ENCODE measurements at regions not wholly inside any gene's neighbourhood (a gene's known extent, or its start where the extent isn't known, plus 50 kb on each side); places are given as distances from the start of the nearest gene placed in this dataset.

GRCh38 chr21:25496825-25497482 is 110.3 kb downstream of the MRPL39 start:
- H3K27ac ChIP-seq (ENCODE audit: control insufficient read depth, insufficient read depth, low read length) = no peak overlapping the region
- H3K4me3 ChIP-seq (ENCODE audit: control insufficient read depth in 2 of 3, extremely low read depth in 1 of 3, insufficient read depth in 2 of 3, low read depth in 1 of 3, low read length in 3 of 3) = no peak overlapping the region
- H3K4me2 ChIP-seq (ENCODE audit: control insufficient read depth, extremely low read depth, insufficient read depth, low read depth, low read length) = no peak overlapping the region
- H3K9me1 ChIP-seq (ENCODE audit: control insufficient read depth, extremely low read depth, insufficient read depth, low read length) = no peaks in the 10 kb centered on the region
- no peak overlapping the region for H2AFZ ChIP-seq (ENCODE audit: control insufficient read depth, low read length)
- no peaks in the 10 kb centered on the region for H3K27me3 ChIP-seq (ENCODE audit: control insufficient read depth, extremely low read depth, insufficient read depth, low read length)
- FAIRE-seq (no peak), DNase-seq (ENCODE audit: low read depth, low spot score) (no peak)
- no peaks in the 10 kb centered on the region for H4K20me1 ChIP-seq (ENCODE audit: control insufficient read depth, extremely low read depth, insufficient read depth, low read length)
- dilution Hi-C loops (cut with MboI; ENCODE audit: extremely low pct_ligation_motif_present, low sequenced_read_pairs) = no loop called here
- TF ChIP-seq EZH2 (IDR thresholded peaks at IDR 0.05; ENCODE audit: low read length) (no peak), CTCF (optimal IDR thresholded peaks at IDR 0.05 in 1 of 3, IDR thresholded peaks at IDR 0.05 in 1 of 3, conservative IDR thresholded peaks at IDR 0.05 in 1 of 3; ENCODE audit: extremely low read depth in 1 of 3, insufficient read depth in 2 of 3, low read length in 3 of 3) (no peak)
- no peak overlapping the region for H3K9ac ChIP-seq (ENCODE audit: control insufficient read depth, extremely low read depth, insufficient read depth, low read length)
- H3K36me3 ChIP-seq (ENCODE audit: control insufficient read depth in 2 of 2, extremely low read depth in 1 of 2, insufficient read depth in 2 of 2, low read length in 2 of 2) = no peaks in the 10 kb centered on the region
- no peaks in the 10 kb centered on the region for H3K9me3 ChIP-seq (ENCODE audit: control insufficient read depth, low read depth, low read length)
- H3K79me2 ChIP-seq (ENCODE audit: control insufficient read depth, insufficient read depth, low read length) = no peaks in the 10 kb centered on the region
- H3K4me1 ChIP-seq (ENCODE audit: control insufficient read depth, extremely low read depth, insufficient read depth, low read length) = no peaks in the 10 kb centered on the region

- no peaks in the 10 kb centered on the region for H3K9me3 ChIP-seq (ENCODE audit: control insufficient read depth, low read depth, low read length)
- no peaks in the 10 kb centered on the region for H3K4me1 ChIP-seq (ENCODE audit: control insufficient read depth, extremely low read depth, insufficient read depth, low read length)
- TF ChIP-seq EZH2 (IDR thresholded peaks at IDR 0.05; ENCODE audit: low read length) = no peak
- no peaks in the 10 kb centered on the region for H3K9me1 ChIP-seq (ENCODE audit: control insufficient read depth, extremely low read depth, insufficient read depth, low read length)
- no peak overlapping the region for H3K4me2 ChIP-seq (ENCODE audit: control insufficient read depth, extremely low read depth, insufficient read depth, low read depth, low read length)
- H3K79me2 ChIP-seq (ENCODE audit: control insufficient read depth, insufficient read depth, low read length) = no peaks in the 10 kb centered on the region
- no peak overlapping the region for H3K27ac ChIP-seq (ENCODE audit: control insufficient read depth, insufficient read depth, low read length)
- no peak overlapping the region for H3K9ac ChIP-seq (ENCODE audit: control insufficient read depth, extremely low read depth, insufficient read depth, low read length)
- DNase-seq (ENCODE audit: low read depth, low spot score) = no peak
- H3K27me3 ChIP-seq (ENCODE audit: control insufficient read depth, extremely low read depth, insufficient read depth, low read length) = no peaks in the 10 kb centered on the region
- no peaks in the 10 kb centered on the region for H4K20me1 ChIP-seq (ENCODE audit: control insufficient read depth, extremely low read depth, insufficient read depth, low read length)
- no peaks in the 10 kb centered on the region for H3K36me3 ChIP-seq (ENCODE audit: control insufficient read depth in 2 of 2, extremely low read depth in 1 of 2, insufficient read depth in 2 of 2, low read length in 2 of 2)
- no peak overlapping the region for H2AFZ ChIP-seq (ENCODE audit: control insufficient read depth, low read length)
- no peak overlapping the region for H3K4me3 ChIP-seq (ENCODE audit: control insufficient read depth in 2 of 3, extremely low read depth in 1 of 3, insufficient read depth in 2 of 3, low read depth in 1 of 3, low read length in 3 of 3)
- FAIRE-seq = no peak
- dilution Hi-C loops (cut with MboI; ENCODE audit: extremely low pct_ligation_motif_present, low sequenced_read_pairs) = no loop called here
Measured at GRCh38 chr21:25494804-25495203, 112.5 kb downstream of the MRPL39 start.

DNA sequence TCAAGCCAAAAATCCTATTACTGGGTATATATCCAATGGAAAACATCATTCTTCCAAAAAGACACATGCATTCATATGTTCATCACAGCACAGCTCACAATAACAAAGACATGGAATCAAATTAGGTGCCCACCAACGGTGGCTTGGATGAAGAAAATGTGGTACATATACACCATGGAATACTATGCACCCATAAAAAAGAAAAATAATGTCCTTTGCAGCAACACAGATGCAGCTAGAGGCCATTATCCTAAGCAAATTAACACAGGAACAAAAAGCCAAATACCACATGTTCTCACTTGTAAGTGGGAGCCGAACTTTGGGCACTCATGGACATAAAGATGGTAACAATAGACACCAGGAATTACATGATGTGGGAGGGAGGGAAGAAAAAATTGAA is 113.6 kb downstream of the MRPL39 start:
- Histone ChIP-seq H3K27me3 (ENCODE audit: control insufficient read depth, extremely low read depth, insufficient read depth, low read length) (no peaks in the 10 kb centered on the region), H2AFZ (ENCODE audit: control insufficient read depth, low read length) (no peak overlapping the region), H3K79me2 (ENCODE audit: control insufficient read depth, insufficient read depth, low read length) (no peaks in the 10 kb centered on the region), H3K27ac (ENCODE audit: control insufficient read depth, insufficient read depth, low read length) (no peak overlapping the region), H3K9me1 (ENCODE audit: control insufficient read depth, extremely low read depth, insufficient read depth, low read length) (no peaks in the 10 kb centered on the region), H4K20me1 (ENCODE audit: control insufficient read depth, extremely low read depth, insufficient read depth, low read length) (no peaks in the 10 kb centered on the region), H3K9ac (ENCODE audit: control insufficient read depth, extremely low read depth, insufficient read depth, low read length) (no peak overlapping the region), H3K4me1 (ENCODE audit: control insufficient read depth, extremely low read depth, insufficient read depth, low read length) (no peaks in the 10 kb centered on the region), H3K9me3 (ENCODE audit: control insufficient read depth, low read depth, low read length) (no peaks in the 10 kb centered on the region), H3K4me3 (ENCODE audit: control insufficient read depth in 2 of 3, extremely low read depth in 1 of 3, insufficient read depth in 2 of 3, low read depth in 1 of 3, low read length in 3 of 3) (no peak overlapping the region), H3K36me3 (ENCODE audit: control insufficient read depth in 2 of 2, extremely low read depth in 1 of 2, insufficient read depth in 2 of 2, low read length in 2 of 2) (no peaks in the 10 kb centered on the region), H3K4me2 (ENCODE audit: control insufficient read depth, extremely low read depth, insufficient read depth, low read depth, low read length) (no peak overlapping the region)
- dilution Hi-C loops (cut with MboI; ENCODE audit: extremely low pct_ligation_motif_present, low sequenced_read_pairs) = no loop called here
- DNase-seq (ENCODE audit: low read depth, low spot score) (no peak), FAIRE-seq (no peak)
- TF ChIP-seq CTCF (optimal IDR thresholded peaks at IDR 0.05 in 1 of 3, IDR thresholded peaks at IDR 0.05 in 1 of 3, conservative IDR thresholded peaks at IDR 0.05 in 1 of 3; ENCODE audit: extremely low read depth in 1 of 3, insufficient read depth in 2 of 3, low read length in 3 of 3) = no peak
- TF ChIP-seq EZH2 (IDR thresholded peaks at IDR 0.05; ENCODE audit: low read length) = no peak

All from keratinocyte (primary cell).